Stimulated activated effector memory CD8-positive, alpha-beta T cell treated with anti-CD3 and anti-CD28 coated beads, Interleukin-12 subunit alpha, Interleukin-12 subunit beta, amount 100 ng/mL, for 72 hours (primary cell): ENCODE measurements at regions not wholly inside any gene's neighbourhood (a gene's known extent, or its start where the extent isn't known, plus 50 kb on each side); places are given as distances from the start of the nearest gene placed in this dataset.
"Not testable (repeated sequence)": the region's sequence is repeated elsewhere in the genome, so short reads cannot be mapped to it uniquely, and the experiment has no call there.

Experiments
- ATAC-seq: fragments of 150-1000 bp; cut with Tn5 transposase; 2 replicates; pipeline ENCODE4 v1.10.0; 2021
- DNase-seq, 2 donors: peaks; one replicate each; pipeline ENCODE4 v3.0.0; 2021 to 2022; ENCODE audit warnings: low spot score in 2 of 2
- H3K27ac Mint-ChIP-seq: one replicate; pipeline ENCODE4 v1.8.0; 2022; ENCODE audit warnings: mild to moderate bottlenecking, mixed read lengths
- H3K36me3 Mint-ChIP-seq: one replicate; pipeline ENCODE4 v1.8.0; 2022; ENCODE audit warnings: mild to moderate bottlenecking, mixed read lengths
- H3K4me1 Mint-ChIP-seq: one replicate; pipeline ENCODE4 v1.8.0; 2022; ENCODE audit warnings: mixed read lengths
- H3K4me3 Mint-ChIP-seq: one replicate; pipeline ENCODE4 v1.8.0; 2022; ENCODE audit warnings: mild to moderate bottlenecking, mixed read lengths
- H3K9me3 Mint-ChIP-seq: one replicate; pipeline ENCODE4 v1.8.0; 2022; ENCODE audit warnings: mixed read lengths

DNA sequence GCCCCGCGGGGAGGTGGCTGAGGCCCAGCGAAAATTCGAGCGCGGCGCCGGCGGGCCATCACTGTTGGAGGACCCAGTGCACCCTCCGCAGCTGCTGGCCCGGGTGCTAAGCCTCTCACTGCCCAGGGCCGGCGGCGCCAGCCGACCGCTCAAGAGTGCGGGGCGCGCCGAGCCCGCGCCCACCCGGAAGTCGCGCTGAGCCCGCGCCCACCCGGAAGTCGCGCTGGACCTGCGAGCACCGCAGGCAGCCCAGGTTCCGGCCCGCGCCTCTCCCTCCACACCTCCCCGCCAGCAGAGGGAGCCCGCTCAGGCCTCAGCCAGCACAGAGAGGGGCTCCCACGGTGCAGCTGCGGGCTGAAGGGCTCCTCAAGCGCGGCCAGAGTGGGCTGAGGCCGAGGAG, 165.5 kb upstream of the BDP1 start:
- H3K27ac Mint-ChIP-seq, H3K4me3 Mint-ChIP-seq, H3K4me1 Mint-ChIP-seq, H3K36me3 Mint-ChIP-seq, H3K9me3 Mint-ChIP-seq, ATAC-seq: not testable (repeated sequence)
- peak; percentile 54 to 84 for DNase-seq

DNA sequence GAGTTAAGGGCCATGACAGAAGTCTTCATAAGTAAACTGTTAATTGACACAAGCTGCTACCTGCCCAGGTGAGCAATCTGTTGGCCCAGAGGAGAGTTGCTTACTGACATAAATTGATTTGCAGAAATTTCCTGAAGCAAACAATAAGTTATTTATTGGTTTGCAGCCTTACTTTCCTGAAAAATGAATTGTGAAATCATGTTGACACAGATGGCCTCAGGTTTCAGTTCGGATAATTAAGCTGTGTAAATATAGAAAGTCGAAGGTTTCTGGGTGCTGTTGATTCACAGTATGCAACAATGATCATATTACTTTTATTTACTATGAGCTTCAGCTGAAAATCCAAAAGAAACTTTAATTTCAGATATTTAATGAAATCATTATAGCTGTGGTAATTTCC, 164.5 kb upstream of the BDP1 start:
- not testable (repeated sequence) for DNase-seq, H3K4me1 Mint-ChIP-seq, H3K36me3 Mint-ChIP-seq, ATAC-seq, H3K9me3 Mint-ChIP-seq, H3K4me3 Mint-ChIP-seq, H3K27ac Mint-ChIP-seq
